NCI-H82 treated with DMSO at 0.1 percent for 48 hours (cell line): ENCODE measurements at regions not wholly inside any gene's neighbourhood (a gene's known extent, or its start where the extent isn't known, plus 50 kb on each side); places are given as distances from the start of the nearest gene placed in this dataset.
"Not testable (repeated sequence)": the region's sequence is repeated elsewhere in the genome, so short reads cannot be mapped to it uniquely, and the experiment has no call there.

Experiments used
- DNase-seq: peaks from one replicate; lab custom pipeline; 2025; ENCODE audit not compliant: unreplicated experiment; lab: John Stamatoyannopoulos, UW

DNA sequence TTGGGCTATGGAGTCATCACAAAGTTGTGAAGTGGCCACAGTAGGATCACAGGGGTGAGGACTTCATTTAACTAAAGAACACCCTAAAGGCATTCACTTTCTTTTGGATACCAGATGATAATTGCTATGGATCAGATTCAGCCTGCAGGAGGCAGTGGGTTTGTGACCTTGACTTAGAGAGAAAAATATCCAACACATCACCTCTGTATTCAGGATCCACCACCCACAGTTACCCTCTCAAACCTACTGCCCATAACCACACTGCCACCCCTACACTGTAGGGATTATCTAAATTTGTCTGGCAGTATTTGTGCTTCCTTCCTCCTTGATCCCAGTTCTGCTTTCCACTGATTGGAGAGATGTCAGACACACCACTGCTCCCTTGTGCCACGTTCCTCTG lies 269.4 kb downstream of the MYCN start:
- no peak for DNase-seq

DNA sequence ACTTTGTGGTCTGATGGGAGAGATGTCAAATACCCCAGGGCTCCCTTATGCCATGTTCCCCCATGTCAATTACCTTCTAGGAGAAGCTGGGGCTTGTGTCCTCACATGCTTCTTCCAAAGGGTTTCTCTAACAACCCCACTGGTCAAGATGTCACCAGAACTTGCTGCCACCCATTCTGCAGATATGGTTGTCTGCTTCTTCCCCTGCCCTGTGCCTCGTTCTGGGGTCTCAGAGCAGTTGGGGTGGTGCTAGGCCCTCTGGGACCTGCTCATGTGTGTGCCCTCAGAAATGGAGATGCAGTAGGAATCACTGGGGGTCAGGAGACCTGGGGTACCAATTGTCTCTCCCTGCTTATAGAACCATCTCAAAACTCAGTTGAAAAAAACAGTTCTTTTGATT lies 268.6 kb downstream of the MYCN start:
- DNase-seq, result no peak

DNA sequence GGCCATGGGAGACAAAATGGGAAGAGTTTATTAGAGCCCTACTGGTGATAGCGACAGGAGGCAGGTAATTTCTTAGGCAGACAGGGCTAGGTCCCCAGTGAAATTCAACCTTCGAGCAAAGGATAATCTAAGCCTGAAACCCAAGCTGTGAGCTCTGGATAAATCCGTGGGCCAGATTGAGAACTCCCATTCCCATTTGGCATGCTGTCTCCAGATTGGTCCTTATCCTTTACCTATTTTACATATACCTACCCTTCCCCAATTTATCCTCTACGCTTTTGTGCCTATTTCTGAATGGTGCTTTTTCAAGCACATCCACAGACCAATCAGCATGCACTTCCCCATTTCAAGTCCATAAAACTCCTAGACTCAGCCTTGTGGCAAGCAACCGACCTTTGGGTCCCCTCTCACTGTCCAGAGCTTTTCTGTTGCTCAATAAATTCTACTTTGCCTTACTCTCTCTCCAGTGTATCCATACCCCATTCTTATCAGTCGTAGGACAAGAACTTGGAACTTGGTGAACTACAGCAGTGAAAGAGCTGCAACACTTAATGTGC lies 268.0 kb downstream of the MYCN start:
- no peak for DNase-seq

DNA sequence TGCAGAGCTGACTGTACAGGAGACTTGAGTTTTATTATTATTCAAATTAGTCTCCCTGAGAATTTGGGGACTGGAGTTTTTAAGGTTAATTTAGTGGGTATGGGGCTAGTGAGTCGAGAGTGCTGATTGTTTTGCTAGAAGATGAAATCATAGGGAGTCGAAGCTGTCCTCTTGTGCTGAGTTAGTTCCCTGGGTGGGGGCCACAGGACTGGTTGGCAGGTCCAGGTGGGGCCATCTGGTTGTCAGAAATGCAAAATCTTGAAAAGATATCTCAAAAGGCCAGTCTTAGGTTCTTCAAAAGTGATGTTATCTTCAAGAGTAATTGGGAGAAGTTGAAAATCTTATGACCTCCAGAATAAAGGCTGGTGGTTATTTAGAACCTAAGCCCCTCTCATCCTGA lies 267.3 kb downstream of the MYCN start:
- DNase-seq, result no peak

DNA sequence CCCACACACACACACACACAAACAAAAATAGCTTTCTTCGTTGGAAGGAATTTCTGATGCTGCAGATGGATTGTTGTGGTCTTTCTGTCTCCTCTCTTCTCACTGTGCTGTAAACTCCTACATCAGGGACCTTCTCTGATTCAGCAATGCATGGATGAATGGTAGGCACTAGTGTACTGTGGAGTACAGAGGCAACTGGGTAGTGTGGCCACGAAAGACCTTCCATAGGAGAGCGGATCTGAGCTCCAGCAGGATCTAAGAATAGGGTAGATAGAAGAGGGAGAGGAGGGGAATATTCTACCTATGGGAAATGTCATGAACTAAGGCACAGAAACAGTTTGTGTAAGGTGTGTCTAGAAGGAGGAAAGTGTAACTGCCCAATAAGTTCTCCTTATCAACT lies 266.8 kb downstream of the MYCN start:
- no peak for DNase-seq

DNA sequence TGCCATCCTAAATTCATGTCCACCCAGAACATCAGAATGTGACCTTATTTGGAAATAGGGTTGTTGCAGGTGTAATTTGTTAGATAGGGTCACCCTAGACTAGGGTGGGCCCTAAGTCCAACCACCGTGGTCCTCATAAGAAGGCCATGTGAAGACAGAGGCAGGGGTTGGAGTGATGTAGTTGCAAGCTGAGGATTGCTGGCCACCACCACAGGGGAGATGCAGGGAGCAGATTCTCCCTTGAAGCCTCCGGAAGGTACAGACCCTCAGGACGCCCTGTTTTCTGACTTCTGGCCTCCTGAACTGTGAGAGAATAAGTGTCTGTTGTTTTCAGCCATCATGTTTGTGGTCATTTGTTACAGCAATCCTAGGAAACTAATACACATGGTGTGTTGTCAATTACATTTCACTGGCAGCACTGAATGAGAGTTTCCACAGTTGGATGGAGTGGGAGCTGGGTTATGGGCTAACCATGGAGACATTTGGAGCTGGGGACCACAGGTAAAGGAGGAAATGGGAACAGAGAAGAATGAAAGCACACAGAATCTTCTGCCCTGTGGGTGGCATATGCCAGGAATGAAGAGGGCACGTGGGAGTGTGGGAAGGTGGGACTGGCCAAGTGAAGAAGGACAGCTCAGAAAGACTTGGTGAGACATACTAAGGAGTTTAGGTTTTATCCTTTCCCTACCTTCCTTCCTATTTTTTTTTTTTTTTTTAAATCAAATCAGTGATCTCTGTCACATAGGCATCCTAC lies 266.0 kb downstream of the MYCN start:
- no peak for DNase-seq

DNA sequence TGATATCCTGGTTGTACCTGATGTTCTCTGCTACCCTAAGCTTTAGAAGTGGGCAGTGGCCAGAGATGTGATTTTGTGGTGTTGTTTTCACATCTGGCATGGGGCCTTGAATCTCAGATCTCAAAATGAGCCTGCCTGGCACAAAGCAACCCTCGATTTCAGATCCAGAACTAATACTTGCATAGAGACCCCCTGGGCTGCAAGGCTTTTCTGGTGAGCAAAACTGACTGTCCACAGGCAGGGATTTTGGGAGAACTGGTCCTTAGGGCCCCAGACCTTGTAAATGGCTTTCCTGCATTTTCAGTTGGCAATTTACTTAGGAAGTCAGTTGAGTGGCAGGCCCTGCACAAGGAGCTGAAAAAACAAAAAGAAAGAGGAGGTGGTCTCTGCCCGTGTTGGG lies 265.3 kb downstream of the MYCN start:
- DNase-seq, result no peak

DNA sequence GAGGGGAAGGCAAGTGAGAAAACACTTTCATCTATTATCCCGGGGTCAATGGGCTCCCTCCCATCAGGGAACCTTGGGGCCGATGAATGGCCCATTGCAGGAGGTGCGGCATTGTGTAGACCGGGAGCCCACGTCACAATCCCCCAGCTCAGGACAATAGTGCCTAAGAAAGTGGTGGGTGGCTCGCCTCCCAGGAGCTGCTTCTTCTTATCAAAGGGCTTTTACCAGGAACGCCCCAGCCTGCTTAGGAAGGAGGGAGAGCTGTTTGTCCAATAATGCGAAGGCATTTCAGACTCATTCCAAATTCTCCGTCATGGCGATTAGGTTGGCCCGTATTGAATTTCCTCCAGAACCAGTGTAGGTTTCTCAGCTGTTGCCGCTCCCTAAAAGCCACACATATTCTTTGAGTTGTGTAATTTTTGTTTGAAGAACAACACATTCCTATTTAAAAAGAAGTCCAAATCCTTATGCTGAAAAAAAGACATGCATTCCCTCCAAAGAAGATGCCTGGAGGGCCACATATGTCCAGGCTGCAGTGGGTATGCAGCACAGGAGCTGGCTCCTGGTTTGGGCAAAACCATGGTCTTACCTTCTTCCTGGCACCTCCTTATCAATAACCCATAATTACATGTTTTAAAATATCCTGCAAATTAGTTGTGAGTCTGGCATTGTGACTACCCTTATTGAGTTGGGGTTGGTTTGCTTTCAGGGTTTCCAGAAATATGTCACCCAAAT lies 264.7 kb downstream of the MYCN start:
- no peak for DNase-seq

DNA sequence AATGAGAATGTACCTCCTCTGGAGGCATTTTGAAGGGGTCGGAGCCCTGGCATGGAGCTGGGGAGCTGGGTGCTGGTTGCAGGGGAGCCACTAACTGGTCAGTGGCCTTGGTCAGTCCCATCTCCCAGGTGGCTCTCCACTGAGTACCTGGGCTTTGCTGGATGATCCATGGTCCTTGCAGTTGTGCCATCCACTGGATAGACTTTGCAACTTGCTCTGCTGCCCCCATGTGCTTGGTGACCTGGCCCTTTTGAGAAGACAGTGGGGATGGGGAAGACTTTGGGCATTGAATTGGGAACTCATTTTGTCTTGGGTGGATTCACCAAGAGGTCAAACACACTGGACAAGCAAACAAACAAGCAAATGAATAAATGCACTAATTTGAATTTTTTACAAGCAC lies 263.9 kb downstream of the MYCN start:
- DNase-seq, result no peak

DNA sequence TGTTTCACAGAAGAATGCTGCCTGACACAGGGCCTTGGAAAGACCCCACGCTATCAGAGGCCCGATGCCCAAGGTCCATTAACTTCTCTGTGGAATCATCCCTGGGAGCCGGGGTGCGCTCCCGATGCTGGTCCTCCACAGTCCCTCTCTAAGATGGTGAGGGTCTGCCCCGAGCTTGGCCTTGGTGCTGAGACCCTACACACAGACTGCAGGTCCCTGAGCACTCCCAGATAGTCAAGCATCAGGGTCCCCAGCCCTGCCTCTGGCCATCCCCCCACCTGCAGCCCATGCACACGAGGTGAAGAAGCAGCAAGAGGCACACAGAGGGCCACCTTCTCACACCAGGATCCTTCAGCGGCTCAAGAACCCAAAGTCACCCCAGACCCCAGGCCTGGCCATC lies 263.3 kb downstream of the MYCN start:
- DNase-seq, result no peak

DNA sequence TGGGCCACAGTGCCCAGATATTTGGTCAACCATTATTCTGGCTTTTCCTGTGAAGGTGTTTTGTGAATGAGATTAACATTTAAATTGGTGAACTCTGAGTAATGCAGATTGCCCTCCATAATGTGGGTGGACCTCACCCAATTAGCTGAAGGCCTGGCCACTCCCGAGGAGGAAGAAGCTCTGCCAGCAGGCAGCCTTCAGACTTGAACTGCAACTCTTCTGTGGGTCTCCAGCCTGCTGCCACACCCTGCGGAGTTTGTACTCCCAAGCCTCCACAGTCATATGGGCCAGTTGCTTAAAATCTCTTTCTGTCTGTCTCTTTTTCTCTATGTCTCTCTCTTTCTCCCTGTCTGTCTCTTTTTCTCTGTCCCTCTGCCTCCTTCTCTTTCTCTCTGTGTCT lies 262.7 kb downstream of the MYCN start:
- no peak for DNase-seq

DNA sequence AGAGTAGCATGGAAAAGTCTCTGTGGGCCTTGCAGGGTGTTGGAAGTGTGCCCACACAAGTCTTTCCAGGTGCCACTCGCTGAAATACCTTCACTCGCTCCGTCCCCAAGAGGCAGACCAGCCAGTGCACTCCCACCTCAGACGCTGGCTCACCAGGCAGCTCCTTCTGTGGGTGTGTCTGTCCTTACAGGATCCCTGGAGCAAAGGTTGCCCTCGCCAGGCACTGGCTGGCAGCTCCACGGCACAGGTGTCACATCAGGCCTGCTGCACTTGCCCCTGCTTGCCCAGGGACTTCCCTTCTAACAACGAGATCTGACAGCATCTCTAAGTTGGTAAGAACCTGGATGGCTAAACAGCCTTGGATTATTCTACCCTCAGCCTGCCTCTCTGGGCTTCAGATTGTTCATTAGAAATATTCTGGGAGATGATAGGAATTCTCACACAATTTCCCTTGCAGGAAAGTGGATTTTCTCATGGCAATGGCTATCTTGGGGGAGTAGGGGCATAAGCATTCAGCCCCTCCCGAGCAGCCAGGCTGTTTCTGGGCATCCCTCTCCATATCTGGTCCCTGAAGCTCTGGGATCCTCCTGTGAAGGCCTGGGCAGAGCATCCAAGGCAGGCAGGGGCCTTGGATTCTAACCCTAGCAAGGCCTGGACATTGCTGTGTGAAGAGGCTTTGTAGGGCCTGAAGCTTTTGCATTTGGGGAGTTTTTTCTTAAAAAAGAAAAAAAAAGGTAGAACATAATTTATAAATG lies 262.1 kb downstream of the MYCN start:
- no peak for DNase-seq

DNA sequence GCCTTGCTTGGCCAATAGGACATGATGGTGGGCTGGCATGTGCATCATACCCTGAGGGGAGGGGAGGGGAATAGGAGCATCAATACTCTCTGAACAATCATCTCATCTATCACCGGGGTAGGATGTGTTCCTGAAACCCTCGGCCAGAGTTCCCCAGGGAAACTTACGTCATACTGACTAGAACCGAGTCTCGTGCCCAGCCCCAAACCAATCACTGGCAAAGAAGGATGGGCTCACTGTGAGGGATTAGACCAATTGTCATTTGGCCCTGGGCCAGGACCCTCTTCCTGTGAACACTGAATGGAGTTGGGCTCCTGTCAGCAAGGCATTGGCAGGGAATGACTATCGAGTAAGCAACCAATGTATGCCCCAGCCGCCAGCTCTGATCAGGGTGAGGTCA lies 261.5 kb downstream of the MYCN start:
- no peak for DNase-seq

DNA sequence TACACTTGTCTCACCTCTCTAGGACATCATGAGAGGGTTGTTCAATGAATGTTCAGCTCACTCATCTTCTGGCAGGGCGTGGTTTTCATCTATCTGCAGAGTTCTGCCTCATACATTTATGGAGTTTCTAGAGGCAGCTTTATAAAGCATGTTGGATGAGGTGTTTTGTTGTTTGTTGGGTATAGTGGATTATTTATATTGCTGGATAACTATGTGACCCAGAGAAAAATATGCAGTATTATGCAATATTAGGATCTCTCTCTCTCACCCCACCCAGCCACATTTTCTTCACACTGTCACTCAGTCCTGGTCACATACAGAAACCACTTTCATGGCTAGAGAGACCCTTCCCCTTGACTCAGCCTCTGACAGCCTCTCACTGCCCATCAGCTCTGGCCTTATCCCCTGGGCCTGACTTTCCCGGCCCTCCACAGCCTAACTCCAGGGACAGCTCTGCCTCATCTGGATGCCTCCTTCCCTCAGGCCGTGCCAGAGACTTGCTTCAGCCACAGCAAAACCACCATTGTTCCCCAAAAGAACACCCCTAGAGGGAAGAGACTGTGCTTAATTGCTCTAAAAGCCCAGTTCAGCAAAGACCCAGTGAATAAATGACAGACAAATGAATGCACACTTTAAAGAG lies 260.3 kb downstream of the MYCN start:
- DNase-seq, result no peak

DNA sequence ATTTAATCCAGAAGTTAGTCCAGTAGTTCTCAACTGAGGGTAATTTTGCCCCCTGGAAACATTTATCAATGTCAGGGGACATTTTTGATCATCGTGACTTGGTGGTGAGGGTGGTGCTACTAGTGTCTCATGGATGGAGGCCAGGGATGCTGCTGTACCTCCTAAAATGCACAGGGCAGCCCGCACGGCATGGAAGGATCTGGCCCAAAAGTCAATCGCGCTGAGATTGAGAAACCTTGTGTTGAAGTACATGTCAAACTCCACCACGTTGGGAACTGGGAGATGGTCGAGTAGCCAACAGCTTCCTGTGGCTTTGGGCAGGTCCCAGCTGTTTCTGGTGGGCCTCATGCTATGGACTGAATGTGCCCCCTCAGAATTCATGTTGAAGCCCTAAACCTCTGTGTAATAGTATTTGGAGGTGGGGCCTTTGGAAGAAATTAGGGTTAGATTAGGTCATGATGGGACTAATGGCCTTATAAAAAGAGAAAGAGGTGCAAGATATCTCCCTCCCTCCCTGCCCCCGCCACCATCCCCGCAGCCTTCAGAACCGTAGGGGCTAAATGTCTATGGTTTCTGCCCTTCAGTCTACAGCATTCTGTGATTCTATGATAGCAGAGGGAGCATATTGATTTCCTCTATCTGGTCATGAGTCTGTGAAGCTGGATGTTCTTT lies 259.7 kb downstream of the MYCN start:
- DNase-seq, result no peak

DNA sequence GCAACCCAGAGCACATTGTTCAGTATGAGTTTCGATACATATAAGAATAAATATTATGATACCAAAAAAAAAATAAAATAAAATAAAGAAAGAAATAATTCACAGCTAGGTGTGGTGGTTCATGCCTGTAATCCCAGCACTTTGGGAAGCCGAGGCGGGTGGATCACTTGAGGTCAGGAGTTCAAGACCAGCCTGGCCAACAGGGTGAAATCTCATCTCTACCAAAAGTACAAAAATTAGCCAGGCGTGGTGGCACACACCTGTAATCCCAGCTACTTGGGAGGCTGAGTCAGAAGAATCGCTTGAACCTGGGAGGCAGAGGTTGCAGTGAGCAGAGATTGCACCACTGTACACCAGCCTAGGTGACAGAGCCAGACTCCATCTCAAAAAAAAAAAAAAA lies 258.9 kb downstream of the MYCN start:
- DNase-seq, result not testable (repeated sequence)

DNA sequence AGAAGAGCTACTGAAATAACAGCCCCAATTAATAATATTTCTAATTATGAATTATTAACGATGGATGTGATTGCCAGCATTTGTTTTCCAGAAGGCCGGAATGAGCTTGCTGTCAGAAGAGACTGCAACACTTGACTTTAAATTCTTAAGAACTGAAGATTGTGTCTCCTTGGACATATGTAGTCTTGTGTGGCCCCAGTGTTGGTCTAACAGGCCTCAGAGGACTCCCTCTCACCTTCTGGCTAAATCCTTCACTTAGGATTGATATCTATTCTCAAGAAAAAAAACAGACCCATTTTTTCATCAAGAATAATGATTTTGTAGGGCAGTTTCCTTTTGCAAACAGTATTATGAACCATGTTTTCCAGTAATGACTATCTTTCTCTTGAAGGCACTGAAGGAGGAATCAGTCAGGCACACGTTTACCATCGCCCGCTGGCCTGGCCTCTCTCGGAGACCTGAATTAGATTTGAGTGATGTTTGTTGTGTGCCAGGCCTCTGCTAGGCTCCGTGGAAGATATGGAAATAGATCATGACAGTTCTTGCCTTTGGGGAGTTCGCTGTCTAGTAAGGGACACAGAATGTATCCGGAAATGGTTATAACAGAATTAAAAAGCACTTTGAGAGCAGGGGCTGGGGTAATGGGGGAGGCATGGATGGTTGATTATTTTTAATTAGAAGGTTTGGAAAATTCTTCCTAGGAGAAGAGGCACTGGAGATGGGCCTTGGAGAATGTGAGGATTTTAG lies 258.0 kb downstream of the MYCN start:
- DNase-seq, result no peak

DNA sequence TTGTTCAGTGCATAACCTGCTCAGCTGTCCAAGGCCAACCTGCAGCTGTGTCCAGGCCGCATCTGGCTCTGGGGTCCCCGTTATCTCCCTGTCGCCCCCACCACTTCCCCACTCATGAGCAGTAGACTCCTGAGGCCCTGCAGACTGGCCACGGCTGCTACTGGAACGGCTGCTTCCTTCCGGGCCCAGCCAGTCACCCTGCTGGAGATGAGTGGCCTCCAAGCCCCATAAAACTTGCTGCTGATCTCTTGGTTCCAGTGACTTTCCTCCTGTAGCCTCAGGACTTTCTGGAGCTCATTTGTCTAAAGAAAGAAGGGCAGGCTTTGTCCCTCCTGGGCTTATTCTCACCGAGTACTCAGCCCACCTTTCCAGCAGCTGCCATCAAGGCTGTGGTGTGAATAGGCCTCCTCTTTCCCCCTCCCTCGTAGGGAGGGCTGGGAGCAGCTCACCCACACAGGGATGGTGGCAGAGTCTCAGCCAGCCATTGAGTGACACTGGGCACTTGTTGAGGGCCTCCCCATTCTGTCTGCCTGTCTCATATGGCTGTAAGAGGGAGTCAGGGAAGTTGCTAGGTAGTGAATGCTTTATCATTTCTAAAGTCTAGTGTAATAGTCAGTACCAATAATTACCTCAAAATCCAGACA lies 257.3 kb downstream of the MYCN start:
- no peak for DNase-seq

DNA sequence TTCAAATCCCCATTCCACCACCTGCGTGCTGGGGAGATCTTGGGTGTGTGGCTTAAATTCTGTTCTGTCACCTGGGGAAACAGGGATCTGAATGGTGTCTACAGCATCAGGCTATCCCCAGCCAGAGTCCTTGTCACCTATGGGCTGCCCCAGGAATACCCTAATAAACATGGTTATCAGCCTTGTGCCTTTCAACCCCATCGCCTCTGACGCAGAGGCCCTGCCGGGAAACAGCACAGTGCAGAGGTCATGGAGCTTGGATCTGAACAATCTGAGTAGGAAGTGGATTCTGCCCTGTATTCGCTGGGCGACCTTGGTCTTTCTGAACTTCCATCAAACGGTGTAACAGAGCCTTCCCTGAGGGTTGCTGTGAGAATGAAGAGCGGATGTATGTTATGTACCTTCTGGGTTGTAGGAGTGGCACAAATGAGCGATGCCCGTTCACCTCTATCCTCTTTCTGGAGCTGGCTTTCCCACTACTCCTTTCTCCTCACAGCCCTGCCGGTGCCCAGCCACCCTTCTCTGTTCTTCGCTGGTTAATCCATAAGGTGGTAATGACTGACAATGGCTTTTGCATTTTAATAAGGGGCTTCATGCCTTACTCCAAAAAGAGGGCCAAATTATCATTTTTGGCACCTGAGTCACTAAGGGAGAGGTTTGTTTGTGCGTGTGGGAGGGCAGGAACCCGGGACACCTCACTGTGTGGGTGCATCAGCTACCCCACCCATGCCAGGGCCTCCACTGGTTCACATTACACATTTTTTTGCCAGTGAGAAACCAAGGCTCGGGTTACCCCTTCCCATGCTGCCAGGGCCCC lies 256.5 kb downstream of the MYCN start:
- DNase-seq, result no peak
